HL-60 (cell line): ENCODE measurements at regions not wholly inside any gene's neighbourhood (a gene's known extent, or its start where the extent isn't known, plus 50 kb on each side); places are given as distances from the start of the nearest gene placed in this dataset.
"Not testable (repeated sequence)": the region's sequence is repeated elsewhere in the genome, so short reads cannot be mapped to it uniquely, and the experiment has no call there.

ENCODE experiments used
- DNase-seq, 2 experiments: peaks; one replicate each; pipeline ENCODE4 v3.0.0-alpha.2; 2010 to 2020; ENCODE audit warnings: low read depth in 1 of 2, low spot score in 1 of 2
- H3K27ac ChIP-seq: fragments of 250-450 bp; sonication (Bioruptor Pico); replicated peaks from 2 replicates; pipeline ENCODE4 v1.5.1; 2020; ENCODE audit warnings: mild to moderate bottlenecking, moderate library complexity
- H3K27me3 ChIP-seq: fragments of 250-450 bp; sonication (Bioruptor Pico); 2 replicates; pipeline ENCODE4 v1.5.1; 2021; ENCODE audit warnings: mild to moderate bottlenecking, moderate library complexity; ENCODE audit not compliant: insufficient read depth, poor library complexity, severe bottlenecking
- H3K4me3 ChIP-seq: replicated peaks from 2 replicates; pipeline ENCODE4 v1.5.1; 2011; ENCODE audit warnings: mild to moderate bottlenecking, control low read depth, low read length; ENCODE audit not compliant: insufficient read depth
- CTCF ChIP-seq: IDR thresholded peaks from one replicate; pipeline ENCODE4 v1.5.1; 2011; ENCODE audit warnings: low read length, control low read depth, inconsistent platforms; ENCODE audit not compliant: insufficient read depth
- GABPA ChIP-seq: IDR thresholded peaks from 2 replicates; pipeline ENCODE4 v1.6.1; 2012; ENCODE audit warnings: low read depth
- POLR2AphosphoS5 ChIP-seq: IDR thresholded peaks from 2 replicates; pipeline ENCODE4 v1.6.1; 2012; ENCODE audit warnings: low read depth
- REST ChIP-seq: IDR thresholded peaks from 2 replicates; pipeline ENCODE4 v1.6.1; 2012; ENCODE audit warnings: low read depth; ENCODE audit not compliant: insufficient replicate concordance
- SPI1 ChIP-seq: IDR thresholded peaks from 2 replicates; pipeline ENCODE4 v1.6.1; 2012; ENCODE audit warnings: low read depth, mild to moderate bottlenecking, borderline replicate concordance

- H3K27me3 ChIP-seq = no peaks in the 10 kb centered on the region
- H3K27ac ChIP-seq = no peak overlapping the region
- no peak for DNase-seq
- H3K4me3 ChIP-seq = no peak overlapping the region
- no peak for TF ChIP-seq SPI1
- TF ChIP-seq GABPA = no peak
- no peak for TF ChIP-seq CTCF
- TF ChIP-seq POLR2AphosphoS5 = no peak
- TF ChIP-seq REST = no peak
These were observed 565.1 kb downstream of the C6orf118 start for GRCh38 chr6:164744301-164744700.

- no peak overlapping the region for H3K4me3 ChIP-seq
- TF ChIP-seq GABPA = no peak
- no peak for TF ChIP-seq POLR2AphosphoS5
- no peak for TF ChIP-seq SPI1
- no peak for TF ChIP-seq REST
- TF ChIP-seq CTCF = no peak
- H3K27me3 ChIP-seq = no peaks in the 10 kb centered on the region
- H3K27ac ChIP-seq = no peak overlapping the region
- no peak for DNase-seq
These were observed 567.4 kb downstream of the C6orf118 start for GRCh38 chr6:164741938-164742451.

GRCh38 chr6:164736090-164736489, 573.3 kb downstream of the C6orf118 start:
- DNase-seq, H3K27ac ChIP-seq, H3K4me3 ChIP-seq, H3K27me3 ChIP-seq: not testable (repeated sequence)

GRCh38 chr6:164731539-164731938, 577.9 kb downstream of the C6orf118 start:
- no peak overlapping the region for H3K27ac ChIP-seq
- H3K4me3 ChIP-seq = no peak overlapping the region
- no peak for DNase-seq
- no peaks in the 10 kb centered on the region for H3K27me3 ChIP-seq
- TF ChIP-seq POLR2AphosphoS5 (no peak), REST (no peak), GABPA (no peak), SPI1 (no peak), CTCF (no peak)
